Pancreas (tissue), 10 donors: ENCODE measurements at regions not wholly inside any gene's neighbourhood (a gene's known extent, or its start where the extent isn't known, plus 50 kb on each side); places are given as distances from the start of the nearest gene placed in this dataset.

Source experiments
- ATAC-seq, 4 donors: fragments of 200-7000 bp; cut with Tn5 transposase; one replicate each; pipeline versions ENCODE4 v1.8.0 to v1.9.1; 2020; ENCODE audit warnings: mild to moderate bottlenecking in 4 of 4, moderate library complexity in 4 of 4
- DNase-seq, 6 donors: peaks; one replicate each; pipeline ENCODE4 v3.0.0-alpha.2; 2020
- FAIRE-seq: peaks from 2 replicates; lab custom pipeline; 2012; peaks lifted over from hg19 to GRCh38; lab: Jason Lieb, UNC
- H3K27ac ChIP-seq, 4 donors: fragments of 200-600 bp; sonication (generic); 1 replicate in 3 of 4; 2 replicates in 1 of 4; pipeline versions ENCODE4 v1.5.0 to v1.8.0; 2020
- H3K27me3 ChIP-seq, 4 donors: fragments of 200-600 bp; one replicate each; pipeline ENCODE4 v1.8.0; 2021
- H3K36me3 ChIP-seq, 3 donors: fragments of 200-600 bp; sonication (generic) in 1 of 3; one replicate each; pipeline versions ENCODE4 v1.5.0 to v1.8.0; 2020 to 2021
- H3K4me1 ChIP-seq, 3 donors: fragments of 200-600 bp; one replicate each; pipeline ENCODE4 v1.8.0; 2021
- H3K4me3 ChIP-seq, 4 donors: fragments of 200-600 bp; sonication (generic) in 2 of 4; one replicate each; pipeline versions ENCODE4 v1.5.0 to v1.8.0; 2020 to 2021
- H3K9me3 ChIP-seq, 4 donors: fragments of 200-600 bp; one replicate each; pipeline ENCODE4 v1.8.0; 2021
- CTCF ChIP-seq, 4 donors: fragments of 200-600 bp; sonication (generic) in 3 of 4; IDR thresholded peaks; one replicate each; pipeline versions ENCODE4 v1.5.0 to v1.8.0; 2021; ENCODE audit warnings: antibody characterized with exemption in 4 of 4
- WGBS, 2 donors: extraction: QIAGEN DNeasy Blood & Tissue Kit; methylation state at CpG; one replicate each; pipeline ENCODE4 v1.1.7; 2013; 5-methylcytosine and 5-hydroxymethylcytosine counted together
- intact Hi-C, 3 donors: fragments of 100-400 bp; cut with DNase I; formaldehyde crosslinking; loops; one replicate each; pipeline versions ENCODE4 v1.11.1 to v1.14.2; 2022
- donor health status: healthy with polysubstance abuse.
- donor health status: DM: no; HTN: no; CAD: no; lungs with moderate emphysema.
- donor health status: DM: no; HTN: no; CAD: no.
- donor health status: control.
- donor health status: control.
- donor health status: Bipolar disorder and iron deficiency.
- donor health status: DM: yes; HTN: yes; CAD: no.
- donor health status: DM: no; HTN: no; CAD: no.
- donor health status: DM: no; HTN: no; CAD: no.
- donor health status: DM: yes; HTN: yes; CAD: no.

GRCh38 chr12:131555866-131556265 lies 155.0 kb upstream of the SFSWAP start:
- WGBS, 2 donors = 53 to 75% methylated on average over 13 of the region's 13 CpGs
- DNase-seq (no peak), ATAC-seq (no peak), FAIRE-seq (no peak)
- Histone ChIP-seq H3K4me3 (no peak overlapping the region), H3K9me3 (no peaks in the 10 kb centered on the region), H3K27ac (no peak overlapping the region), H3K36me3 (no peaks in the 10 kb centered on the region), H3K27me3 (no peaks in the 10 kb centered on the region), H3K4me1 (no peaks in the 10 kb centered on the region)
- intact Hi-C loops = no loop called here
- no peak for TF ChIP-seq CTCF (IDR thresholded peaks at IDR 0.05)

GRCh38 chr12:131557078-131557709 lies 153.7 kb upstream of the SFSWAP start:
- no peaks in the 10 kb centered on the region for H3K9me3 ChIP-seq
- no peaks in the 10 kb centered on the region for H3K27me3 ChIP-seq
- DNase-seq (no peak), FAIRE-seq (no peak), ATAC-seq (no peak)
- no peak overlapping the region for H3K4me3 ChIP-seq
- 55 to 70% methylated on average over 18 of the region's 18 CpGs for WGBS, 2 donors
- no peaks in the 10 kb centered on the region for H3K4me1 ChIP-seq
- H3K27ac ChIP-seq = no peak overlapping the region
- no peak for TF ChIP-seq CTCF (IDR thresholded peaks at IDR 0.05)
- H3K36me3 ChIP-seq = no peaks in the 10 kb centered on the region
- intact Hi-C loops = no loop called here

- Histone ChIP-seq H3K9me3 (no peaks in the 10 kb centered on the region), H3K36me3 (no peaks in the 10 kb centered on the region), H3K27ac (no peak overlapping the region), H3K27me3 (no peaks in the 10 kb centered on the region), H3K4me1 (no peaks in the 10 kb centered on the region), H3K4me3 (no peak overlapping the region)
- ATAC-seq (no peak), FAIRE-seq (no peak), DNase-seq (no peak)
- intact Hi-C loops = no loop called here
- 63 to 78% methylated on average over 16 of the region's 17 CpGs for WGBS, 2 donors
- TF ChIP-seq CTCF (IDR thresholded peaks at IDR 0.05) = no peak
These were observed 151.1 kb upstream of the SFSWAP start for GRCh38 chr12:131559517-131560516.

DNA sequence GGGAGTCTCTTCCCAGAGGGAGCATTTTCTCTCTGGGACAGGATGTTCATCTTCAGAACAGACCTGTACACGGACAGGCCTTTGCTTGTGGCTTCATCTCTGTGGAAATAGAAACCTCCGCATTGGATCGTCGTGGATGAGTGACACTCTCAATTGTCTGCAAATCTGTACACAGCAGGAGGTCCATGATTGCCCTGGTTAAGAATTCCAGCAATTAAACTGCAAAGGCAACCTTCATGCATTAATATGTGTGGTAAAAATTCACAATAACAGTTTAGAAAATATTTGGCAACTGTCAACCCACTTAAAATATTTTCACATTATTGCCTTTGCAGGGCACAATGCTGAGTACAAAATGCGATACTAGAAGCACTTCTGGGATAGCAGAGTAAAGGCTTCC lies 149.8 kb upstream of the SFSWAP start:
- TF ChIP-seq CTCF (IDR thresholded peaks at IDR 0.05) = no peak
- FAIRE-seq = no peak
- WGBS, 2 donors = 58 to 77% methylated on average over 5 of the region's 5 CpGs
- Histone ChIP-seq H3K4me1 (no peaks in the 10 kb centered on the region), H3K9me3 (no peaks in the 10 kb centered on the region), H3K4me3 (no peak overlapping the region), H3K36me3 (no peaks in the 10 kb centered on the region), H3K27me3 (no peaks in the 10 kb centered on the region), H3K27ac (no peak overlapping the region)
- intact Hi-C loops = no loop called here
- ATAC-seq = no peak
- DNase-seq = no peak
